ENCODE measurements at regions not wholly inside any gene's neighbourhood (a gene's known extent, or its start where the extent isn't known, plus 50 kb on each side); places are given as distances from the start of the nearest gene placed in this dataset.
"Not testable (repeated sequence)": the region's sequence is repeated elsewhere in the genome, so short reads cannot be mapped to it uniquely, and the experiment has no call there.

GRCh38 chr18:60064271-60064670, 164.5 kb downstream of the PMAIP1 start:
- TF ChIP-seq CTCF (conservative IDR thresholded peaks at IDR 0.05; ENCODE audit: control insufficient read depth, insufficient read depth, low read depth, low read length): no peak
- peak; percentile 51 for DNase-seq (ENCODE audit: low read depth)
- no peak overlapping the region for H3K4me3 ChIP-seq (ENCODE audit: control insufficient read depth, low read depth, low read length)

GRCh38 chr18:60062831-60063230, 163.0 kb downstream of the PMAIP1 start:
- not testable (repeated sequence) for DNase-seq (ENCODE audit: low read depth); H3K4me3 ChIP-seq (ENCODE audit: control insufficient read depth, low read depth, low read length)

- no peak for TF ChIP-seq CTCF (conservative IDR thresholded peaks at IDR 0.05; ENCODE audit: control insufficient read depth, insufficient read depth, low read depth, low read length)
- no peak for DNase-seq (ENCODE audit: low read depth)
- H3K4me3 ChIP-seq (ENCODE audit: control insufficient read depth, low read depth, low read length): no peak overlapping the region
These were observed 162.6 kb downstream of the PMAIP1 start for GRCh38 chr18:60062396-60062795.

- peak; percentile 17 for DNase-seq (ENCODE audit: low read depth)
- TF ChIP-seq CTCF (conservative IDR thresholded peaks at IDR 0.05; ENCODE audit: control insufficient read depth, insufficient read depth, low read depth, low read length): no peak
- H3K4me3 ChIP-seq (ENCODE audit: control insufficient read depth, low read depth, low read length): no peak overlapping the region
These were observed 160.8 kb downstream of the PMAIP1 start for GRCh38 chr18:60060578-60060977.

- no peak overlapping the region for H3K4me3 ChIP-seq (ENCODE audit: control insufficient read depth, low read depth, low read length)
- DNase-seq (ENCODE audit: low read depth): no peak
- no peak for TF ChIP-seq CTCF (conservative IDR thresholded peaks at IDR 0.05; ENCODE audit: control insufficient read depth, insufficient read depth, low read depth, low read length)
These were observed 160.2 kb downstream of the PMAIP1 start for GRCh38 chr18:60060026-60060425.

GRCh38 chr18:60059216-60059615, 159.4 kb downstream of the PMAIP1 start:
- H3K4me3 ChIP-seq (ENCODE audit: control insufficient read depth, low read depth, low read length): no peak overlapping the region
- TF ChIP-seq CTCF (conservative IDR thresholded peaks at IDR 0.05; ENCODE audit: control insufficient read depth, insufficient read depth, low read depth, low read length): no peak
- DNase-seq (ENCODE audit: low read depth): no peak

- H3K4me3 ChIP-seq (ENCODE audit: control insufficient read depth, low read depth, low read length): no peak overlapping the region
- peak; percentile 98 for DNase-seq (ENCODE audit: low read depth)
- no peak for TF ChIP-seq CTCF (conservative IDR thresholded peaks at IDR 0.05; ENCODE audit: control insufficient read depth, insufficient read depth, low read depth, low read length)
These were observed 154.0 kb downstream of the PMAIP1 start for GRCh38 chr18:60053747-60054304.
